ENCODE measurements at regions not wholly inside any gene's neighbourhood (a gene's known extent, or its start where the extent isn't known, plus 50 kb on each side); places are given as distances from the start of the nearest gene placed in this dataset.
A peak's percentile ranks its signal among the peaks of the same experiment; 100 is the strongest.

DNA sequence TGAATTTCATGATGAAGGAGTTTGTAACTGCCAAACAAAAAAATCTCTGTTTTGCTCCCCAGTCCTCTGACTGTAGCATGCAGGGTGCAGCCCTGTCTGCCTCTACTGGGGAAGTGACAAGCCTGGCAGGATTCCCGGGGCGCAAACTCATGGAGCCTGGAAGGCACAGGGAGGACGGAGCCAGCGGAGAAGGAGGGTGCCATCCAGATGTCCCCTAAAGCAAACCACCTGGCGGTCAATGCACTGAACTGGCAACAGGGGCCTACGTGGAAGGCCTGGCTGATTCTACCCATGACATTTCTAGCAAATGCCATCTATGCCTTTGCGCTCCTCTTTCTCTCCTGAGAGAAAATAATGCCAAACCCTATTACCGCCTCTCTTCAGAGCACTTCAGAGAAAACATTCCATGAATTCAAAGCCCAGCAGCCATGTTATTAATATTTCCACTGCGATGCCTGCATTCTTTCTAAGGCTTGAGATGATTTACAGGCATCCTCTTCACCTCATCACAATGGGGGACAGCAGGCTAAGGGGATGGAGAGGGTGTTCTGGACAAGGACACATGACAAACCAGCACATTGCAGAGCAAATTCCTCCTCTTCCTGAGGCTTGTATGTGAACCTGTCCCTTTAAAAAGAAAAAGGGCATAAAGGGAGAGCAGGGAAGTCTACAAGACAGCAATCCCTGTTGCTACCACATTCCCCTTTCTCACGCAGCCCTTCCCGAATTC, 329.3 kb upstream of the NOCT start:
- no peak for DNase-seq

DNA sequence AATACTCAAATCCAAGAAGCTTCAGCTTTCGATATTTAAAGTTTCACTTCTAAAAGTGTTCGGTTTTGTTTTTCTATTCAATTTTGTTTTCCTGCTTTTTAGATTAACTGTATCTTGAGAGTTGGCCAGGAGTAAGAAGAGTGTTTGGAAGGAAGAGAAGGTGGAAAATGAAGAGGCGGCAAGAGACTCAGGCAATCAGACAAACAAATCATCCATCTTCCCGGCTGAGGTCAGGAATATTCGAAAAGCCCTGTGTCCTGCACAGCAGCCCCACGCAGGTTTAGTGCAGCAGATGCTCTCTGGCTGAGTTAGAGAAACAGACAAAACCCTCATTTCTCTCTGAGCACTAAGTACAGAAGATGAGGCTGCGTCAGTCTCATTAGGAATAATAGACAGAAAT, 330.3 kb upstream of the NOCT start:
- DNase-seq: no peak

DNA sequence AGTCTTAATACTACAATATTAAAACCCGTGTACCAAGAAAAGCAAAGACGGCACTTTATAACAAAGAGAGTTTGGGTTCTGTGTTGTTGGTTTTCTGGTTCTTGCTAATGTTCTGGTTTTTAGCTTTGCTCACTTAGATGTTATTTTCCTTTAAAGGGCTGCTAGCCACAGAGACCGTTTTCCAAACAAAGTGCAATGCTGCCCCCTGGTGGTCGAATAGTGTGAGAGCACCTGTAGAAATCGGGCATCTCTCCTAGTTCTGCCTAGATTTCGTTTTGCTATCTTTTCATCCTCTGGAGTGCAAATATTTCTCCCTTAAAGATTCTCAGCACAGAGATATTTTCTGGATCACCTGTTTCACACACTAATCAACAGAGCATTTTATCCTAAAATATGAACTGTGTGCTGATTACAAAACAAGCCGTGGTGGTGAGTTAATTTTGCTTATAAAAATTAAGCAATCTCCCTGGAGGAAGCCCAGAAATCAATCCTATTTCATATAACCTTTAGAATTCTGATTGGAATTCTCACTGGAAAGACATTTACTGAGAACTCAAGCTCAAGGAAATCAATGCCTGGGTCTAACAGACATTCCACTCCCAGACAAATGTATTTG, 334.5 kb upstream of the NOCT start:
- peak in 1 of 2 experiments; percentile 42 for DNase-seq

DNA sequence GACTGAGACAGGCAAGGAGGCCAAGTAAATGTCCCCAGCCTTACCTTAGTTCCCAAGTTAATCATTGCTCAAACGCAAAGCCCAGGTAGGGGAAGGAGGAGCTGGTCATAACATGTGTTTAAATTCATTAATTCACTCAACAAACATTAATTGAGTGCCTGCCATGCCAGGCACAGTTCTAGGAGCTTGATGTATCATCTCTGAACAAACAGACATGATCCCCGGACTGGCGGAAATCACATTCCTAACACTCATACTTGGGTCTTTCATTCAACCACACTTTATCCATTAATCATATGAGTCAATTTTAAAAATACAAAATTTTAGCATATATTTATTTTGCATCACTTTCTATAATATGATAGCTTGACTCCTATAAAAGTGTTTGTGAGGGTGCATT, 335.3 kb upstream of the NOCT start:
- DNase-seq: no peak

DNA sequence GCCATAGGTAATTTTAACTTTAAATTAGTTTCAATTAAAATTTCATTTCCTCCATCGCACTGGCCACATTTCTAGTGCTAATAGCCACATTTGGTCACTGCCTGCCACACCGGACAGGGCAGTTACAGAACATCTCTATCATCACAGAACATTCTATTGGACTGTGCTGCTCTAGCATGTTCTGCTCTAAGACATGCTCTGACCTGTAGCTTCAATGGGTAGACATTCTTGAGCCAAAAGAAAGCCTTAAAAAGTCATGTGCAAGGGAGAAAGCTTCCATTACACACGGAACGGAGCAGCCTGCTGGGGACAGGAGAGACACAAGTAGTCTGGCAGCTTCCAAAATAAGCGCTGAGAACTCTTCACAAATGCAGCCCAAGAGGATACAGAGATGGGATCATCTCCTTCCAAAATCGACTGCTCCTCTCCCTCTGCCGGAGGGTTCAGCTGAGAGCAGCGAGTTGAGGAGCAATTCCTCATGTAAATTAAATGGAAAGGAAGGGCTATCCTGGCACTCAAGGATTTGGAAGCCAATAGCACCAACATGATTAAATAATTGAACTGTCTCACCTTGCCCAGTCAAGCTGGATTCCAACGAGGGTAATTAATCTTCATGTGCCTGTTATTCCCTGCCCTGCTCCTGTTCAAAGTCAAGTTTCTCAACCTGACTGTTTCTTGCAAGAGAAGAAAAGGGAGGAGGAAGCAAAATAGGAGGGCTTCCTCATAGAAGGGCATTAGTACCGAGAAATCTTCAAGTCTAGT, 336.4 kb upstream of the NOCT start:
- no peak for DNase-seq

DNA sequence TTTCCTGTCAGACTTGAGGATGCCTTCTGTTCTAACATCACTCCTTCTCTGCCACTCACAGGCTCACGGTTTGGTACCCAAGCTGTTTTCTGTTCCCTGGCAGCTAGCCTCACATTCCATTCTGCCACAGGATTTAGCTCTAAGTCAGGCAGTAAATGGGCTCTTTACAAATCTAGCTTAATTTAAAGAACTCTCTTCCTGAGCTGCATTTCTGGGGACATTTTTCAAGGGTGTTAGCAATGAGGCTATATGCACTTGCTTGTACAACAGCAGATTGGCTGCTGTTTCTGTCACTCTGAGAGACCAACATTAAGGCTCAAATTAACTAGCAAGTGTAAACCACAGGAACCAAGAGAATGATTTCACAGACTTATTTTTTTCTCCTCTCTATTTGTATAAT, 337.8 kb upstream of the NOCT start:
- no peak for DNase-seq

DNA sequence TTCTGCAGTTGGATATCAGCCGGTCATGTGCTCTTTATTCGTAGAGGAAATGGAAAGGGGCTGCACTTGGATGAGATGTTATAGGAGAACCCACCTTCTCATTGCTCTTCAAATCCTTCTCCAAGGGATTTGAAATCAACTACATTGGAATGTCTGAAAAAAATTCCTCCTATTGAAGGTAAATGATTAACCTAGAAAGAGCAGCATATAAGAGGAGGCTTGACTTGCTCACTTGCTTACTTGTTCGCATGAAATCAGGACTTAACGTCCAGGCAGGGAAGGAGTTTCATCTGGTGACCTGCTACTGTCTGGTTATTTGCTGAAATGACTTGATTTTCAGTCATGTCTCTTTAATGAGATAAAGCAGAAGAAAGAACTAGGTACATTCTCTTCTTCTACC, 338.4 kb upstream of the NOCT start:
- DNase-seq: no peak

DNA sequence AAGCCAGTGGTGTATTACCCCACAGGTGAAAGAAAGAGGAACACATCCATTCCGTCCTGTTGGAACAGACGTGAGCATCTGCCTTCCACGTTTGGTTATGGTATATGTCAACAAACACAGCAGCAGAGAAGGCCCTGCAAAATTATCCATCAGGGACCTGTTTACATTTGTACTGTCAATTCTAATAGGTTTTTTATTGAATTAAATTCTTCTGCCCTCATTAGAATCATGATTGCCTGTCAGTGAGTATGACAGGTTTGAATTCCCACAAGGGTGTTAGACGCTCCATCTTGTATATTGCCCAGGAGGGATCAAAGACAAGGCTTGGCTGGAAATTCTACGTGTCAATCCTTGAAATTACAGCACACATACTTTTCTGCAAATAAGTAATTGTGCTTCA, 339.9 kb upstream of the NOCT start:
- no peak for DNase-seq

DNA sequence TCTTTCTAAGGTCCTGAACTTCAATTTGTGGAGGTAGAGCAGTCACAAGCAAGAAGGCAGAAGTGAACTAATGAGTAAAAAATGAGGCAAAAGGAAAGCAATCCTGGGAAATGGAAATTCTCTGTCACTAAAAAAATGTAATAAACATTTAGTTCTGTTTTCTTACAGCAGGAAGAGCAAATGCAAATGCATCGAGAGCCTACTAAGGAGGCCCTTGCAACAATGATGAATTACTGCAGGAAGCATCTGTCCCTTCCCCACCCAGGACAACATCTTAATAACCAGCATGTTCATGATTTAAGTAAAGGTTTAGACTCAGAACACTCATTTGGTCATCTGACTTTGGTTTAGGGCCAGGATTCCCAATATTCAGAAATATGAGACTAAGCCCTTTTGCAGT, 341.4 kb upstream of the NOCT start:
- DNase-seq: no peak

DNA sequence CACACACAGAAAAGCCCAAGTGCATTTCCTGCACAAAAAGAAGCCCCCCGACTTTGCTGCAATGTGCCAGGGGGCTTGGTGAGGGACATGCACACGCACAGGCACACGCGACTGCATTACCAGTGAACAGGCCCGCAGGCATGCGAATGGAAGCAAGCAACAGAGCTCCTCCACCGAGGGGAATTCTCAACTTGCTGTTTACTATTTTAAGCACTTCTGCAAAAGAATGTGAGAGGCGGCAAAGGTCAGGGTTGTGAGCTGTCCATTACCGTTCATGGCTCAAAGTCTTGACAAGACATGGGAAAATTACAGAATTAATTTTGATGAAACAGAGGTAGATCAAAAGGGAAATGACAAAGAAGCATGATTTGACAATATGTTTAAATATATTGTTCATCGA, 342.5 kb upstream of the NOCT start:
- no peak for DNase-seq

DNA sequence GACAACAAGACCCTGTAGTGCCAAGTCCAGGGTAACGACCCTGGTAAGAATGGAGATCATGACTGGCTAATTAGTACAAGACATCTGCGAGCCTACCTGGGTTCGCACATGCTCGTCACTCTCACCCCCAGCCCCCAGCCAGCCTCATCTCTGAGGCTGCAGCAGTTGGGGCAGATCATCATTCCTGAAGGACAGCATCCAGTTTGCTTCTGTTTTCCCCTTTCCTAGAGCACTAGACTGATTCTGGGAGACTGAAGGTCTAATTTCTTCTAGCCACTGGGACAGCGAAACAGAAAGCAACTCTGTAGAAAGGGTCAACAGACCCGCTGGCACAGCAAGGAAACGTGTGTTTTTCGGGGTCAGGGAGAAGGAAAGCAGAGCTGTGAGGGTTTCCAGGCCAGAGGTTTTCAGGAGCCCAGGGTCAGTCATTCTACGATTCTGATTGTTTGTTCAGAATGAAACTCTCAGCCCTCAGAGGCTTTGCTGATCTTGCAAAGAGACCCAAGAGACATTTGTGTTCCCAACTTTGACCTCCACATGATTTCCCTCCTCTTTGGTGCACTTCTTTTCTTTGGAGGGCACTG, 343.1 kb upstream of the NOCT start:
- no peak for DNase-seq

DNA sequence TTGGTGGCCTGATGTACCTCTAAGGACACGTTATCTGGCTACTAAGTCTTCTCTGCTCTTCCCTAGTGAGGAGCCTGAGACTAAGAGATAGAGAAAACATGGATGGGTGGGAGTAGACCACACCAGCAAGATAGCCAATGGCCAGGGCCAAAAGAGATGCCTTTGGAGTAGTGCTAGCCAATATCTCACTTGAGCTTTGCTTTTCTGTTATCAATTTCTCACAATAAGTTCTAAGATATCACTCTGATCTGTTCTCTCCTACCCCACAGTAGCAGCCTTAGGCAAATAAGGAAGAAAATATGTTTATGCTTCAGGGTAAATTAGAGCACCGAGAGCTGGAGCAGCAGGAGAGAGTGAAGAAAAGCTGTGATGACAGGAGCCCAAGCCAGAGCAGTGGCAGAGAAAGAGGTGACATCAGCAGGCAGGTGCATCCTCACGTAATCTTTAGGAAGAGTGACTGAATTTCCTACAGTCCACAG, 343.9 kb upstream of the NOCT start:
- DNase-seq: no peak

DNA sequence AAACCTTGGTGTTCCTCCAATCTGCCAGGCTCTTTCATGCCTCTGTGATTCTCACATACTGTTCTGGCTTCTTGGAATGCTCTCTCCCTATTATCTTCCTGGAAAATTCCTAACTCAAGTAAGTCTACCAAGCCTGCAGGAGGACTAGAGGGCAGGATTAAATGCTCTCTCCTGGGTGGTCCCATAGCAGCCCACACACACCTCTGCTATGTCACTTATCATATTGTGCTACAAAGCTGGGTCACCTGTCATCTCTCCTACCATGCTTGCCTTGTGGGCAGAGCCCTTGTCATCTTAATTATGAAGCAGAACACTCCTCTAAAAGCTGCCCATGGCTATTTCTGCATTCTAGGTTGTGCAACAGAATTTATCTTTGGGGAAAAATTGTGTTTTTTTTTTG, 344.5 kb upstream of the NOCT start:
- no peak for DNase-seq

DNA sequence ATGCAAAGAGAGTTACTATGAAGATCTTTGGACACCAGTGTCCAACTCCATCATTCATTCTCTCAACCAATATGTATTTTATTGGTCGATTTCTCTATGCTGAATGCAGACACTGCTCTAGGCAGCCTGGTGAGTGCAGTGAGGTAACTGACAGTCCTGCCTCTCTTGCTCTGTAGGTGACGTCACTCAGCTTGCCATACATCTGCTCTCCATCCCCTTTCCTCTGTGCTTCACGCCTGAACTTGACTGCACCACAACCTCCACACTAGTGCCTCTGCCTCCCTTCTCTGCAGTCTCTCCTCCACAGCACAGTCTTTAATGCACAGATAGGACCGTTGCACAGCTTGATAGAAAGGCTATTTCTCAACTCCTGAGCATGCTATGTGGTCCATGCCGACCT, 344.9 kb upstream of the NOCT start:
- no peak for DNase-seq

DNA sequence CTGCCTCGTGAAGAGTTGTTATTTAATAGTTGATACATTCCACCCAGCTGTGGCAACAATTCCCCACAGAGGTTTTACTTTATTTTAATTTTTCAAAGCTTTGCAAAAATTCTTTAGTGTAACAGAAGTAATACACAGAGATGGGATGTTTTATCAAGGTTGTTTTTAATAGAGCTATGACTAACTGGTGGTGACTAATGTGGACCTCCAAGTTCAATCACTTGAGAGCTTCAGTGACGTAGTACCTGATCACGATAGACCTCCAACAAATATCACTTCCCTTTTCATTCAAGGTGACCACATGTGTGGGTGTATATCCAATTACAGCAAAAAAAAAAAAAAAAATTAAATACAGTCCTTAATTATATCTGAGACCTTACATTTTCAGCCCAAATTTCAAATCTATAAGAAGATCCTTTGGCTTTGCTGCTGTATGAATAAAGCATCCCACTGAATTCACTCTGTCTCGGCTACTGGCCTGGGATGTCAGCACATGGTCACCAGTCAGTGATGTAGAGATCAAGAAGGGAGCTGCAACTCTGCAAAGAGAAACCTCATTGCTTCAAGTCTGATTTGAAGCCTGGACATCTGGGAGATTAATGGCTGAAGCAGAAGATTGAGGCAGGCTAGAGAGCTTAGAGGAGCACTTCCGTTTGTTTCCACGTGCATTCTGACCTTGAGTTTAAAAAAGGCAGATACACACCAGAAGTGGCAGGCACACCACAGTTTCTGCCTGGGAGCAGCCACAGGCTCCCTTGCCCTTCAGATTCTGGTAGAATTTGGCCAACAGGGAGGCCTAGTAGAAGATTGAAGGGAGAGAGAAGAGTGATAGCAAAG, 345.9 kb upstream of the NOCT start:
- DNase-seq: no peak

DNA sequence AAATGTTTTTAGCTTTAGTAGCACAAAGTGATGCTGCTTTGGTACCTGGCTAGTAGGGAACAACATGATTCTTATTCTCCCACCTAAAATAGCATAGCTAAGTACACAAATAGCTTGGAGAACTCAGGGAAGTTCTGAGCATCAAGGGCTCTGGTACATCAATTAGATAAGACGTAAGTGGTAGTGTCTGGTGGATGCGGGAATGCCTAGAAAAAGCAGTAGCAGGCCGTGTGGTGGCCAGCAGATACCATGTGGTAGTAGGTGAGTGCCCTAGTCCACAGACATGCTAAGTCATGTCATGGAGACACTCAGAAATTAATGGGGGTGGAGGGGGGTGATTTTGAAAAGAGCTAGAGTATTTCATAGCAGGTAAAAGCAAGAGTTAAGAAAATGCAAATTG, 347.3 kb upstream of the NOCT start:
- no peak for DNase-seq

DNA sequence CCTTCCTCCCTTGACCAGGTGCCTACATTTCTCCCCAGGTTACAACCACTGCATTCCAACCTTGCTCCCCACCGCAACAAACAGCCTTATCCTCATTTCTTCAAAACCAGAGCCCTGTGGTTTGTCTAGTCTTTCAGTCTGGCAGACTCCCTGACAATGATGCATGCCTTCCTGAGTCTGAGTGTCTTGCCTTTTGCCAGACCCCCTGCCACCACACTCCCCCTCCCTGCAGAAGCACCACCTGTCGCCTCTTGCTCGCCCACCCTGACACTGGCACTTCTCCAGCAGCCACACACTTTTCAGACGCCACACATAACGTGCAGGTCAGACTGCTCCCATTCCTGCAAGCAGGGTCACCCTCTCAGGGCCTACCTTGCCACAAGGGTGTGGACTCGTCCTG, 349.2 kb upstream of the NOCT start:
- DNase-seq: no peak

DNA sequence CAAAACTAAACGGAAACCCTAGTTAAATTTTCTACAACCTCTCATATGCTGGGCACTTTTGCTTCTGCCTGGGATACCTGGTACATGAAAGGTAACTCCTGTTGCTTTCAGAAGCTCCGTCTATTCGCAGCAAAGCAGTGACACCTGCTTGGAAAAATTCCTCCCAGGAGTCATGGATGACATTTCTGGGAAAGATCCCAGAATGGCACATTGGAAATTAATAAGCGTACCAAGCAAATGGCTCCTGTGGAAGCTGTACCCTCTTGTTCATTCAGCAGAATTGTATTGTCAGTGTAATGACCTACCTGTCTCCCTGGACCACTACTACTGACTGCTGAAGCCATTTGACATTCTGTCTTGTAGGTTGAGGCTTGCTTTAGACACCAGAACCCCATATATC, 349.7 kb upstream of the NOCT start:
- DNase-seq: no peak

DNA sequence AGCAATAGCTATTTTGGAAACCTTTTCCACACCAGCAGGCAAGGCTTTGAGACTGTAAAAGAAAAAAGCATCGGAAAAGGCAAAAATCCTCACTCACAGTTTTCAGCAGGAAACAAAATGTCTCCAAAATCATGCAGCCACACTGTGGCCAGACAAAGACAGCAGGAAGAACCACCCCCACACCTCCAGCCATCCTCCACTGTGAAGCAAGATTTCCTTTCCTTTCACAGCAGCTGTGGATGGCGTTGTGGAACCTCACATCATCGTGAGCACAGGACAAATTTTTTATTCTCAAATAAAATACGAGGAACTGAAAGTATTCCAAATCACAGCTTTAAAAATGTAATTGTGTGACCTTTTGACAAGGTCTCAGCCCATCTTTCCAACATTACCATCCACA, 351.7 kb upstream of the NOCT start:
- DNase-seq: no peak

DNA sequence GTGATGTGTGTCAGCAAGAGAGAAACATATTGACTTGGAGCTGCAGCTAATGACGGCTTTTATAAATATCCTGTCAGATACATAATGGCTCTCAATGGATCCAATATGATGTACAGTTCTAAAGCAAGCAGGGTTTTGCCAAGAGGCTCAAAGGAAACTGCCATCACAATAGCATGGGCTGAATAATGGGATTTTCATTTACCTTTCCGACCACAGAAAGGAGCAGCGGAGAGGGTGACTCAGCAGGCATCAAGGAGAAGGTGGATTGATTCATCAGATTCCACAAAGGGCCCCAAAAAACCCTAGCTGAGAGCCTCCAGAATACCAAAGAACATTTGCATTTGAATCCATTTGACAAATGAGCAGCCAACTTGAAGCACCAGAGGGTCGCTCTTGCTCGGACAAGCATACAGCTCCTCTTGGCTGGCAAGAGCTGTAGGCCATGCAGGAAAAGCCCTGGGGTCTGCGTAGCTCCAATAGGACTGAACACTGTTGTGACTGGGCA, 355.7 kb upstream of the NOCT start:
- DNase-seq: no peak

DNA sequence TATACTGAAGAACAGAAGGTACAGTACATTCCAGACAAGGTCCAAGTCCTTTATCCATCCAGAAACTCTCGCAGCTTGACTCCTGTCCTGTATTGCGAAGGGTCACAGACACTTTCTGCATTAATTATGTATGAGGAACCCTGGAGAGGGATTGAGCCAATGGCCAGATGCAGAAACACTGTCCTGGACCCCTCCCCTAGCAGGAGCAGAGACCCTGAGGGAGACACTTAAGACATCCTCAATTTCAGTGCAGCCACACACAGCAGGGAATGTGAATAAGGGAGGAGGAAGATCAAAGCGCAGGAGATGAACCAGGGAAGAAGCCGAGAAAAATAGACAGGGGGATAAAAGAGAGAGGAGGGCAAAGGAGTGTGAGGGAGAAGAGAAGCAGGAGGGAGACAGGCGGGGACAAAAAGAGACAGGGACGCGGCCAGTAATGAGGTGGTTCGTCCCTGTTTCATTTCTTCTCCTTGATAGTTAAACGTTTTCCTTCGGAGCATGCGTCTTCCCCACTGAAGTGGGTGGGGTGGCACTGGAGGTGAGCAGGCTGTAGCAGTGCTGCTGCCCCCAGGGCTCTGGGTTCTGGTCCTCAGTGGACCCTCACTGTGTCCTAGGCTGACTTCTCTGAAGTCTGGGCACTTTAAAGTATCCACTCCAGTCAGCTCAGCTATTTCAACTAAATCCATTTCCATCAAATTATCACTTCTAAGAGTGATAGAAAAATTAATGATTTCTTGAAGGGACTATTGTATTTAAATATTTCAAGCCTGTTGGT, 356.4 kb upstream of the NOCT start:
- no peak for DNase-seq

DNA sequence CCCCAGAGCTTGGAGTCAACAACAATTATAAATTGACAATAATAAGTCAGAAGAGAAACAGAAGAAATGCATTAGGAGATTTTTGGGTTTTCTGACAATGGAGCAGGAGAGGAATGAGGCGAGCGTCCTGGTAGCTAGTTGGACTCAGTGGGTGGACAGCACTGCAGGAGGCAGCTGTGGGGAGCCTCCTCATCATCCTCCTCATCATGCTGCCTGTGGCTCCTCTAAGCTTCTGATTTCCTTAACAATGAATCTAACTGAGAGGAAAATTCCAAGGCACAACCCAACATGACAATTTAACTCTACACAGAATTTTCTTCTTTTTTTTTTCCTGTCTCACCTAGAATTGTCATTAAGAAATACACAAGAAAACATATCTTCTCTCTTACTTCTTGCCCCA, 357.1 kb upstream of the NOCT start:
- DNase-seq: no peak

Data from cerebellar nuclear complex (tissue), 1 donor.